ENCODE measurements at regions not wholly inside any gene's neighbourhood (a gene's known extent, or its start where the extent isn't known, plus 50 kb on each side); places are given as distances from the start of the nearest gene placed in this dataset.

GRCh38 chr2:17375262-17375661 lies 143.0 kb downstream of the RAD51AP2 start:
- H3K27ac Mint-ChIP-seq (ENCODE audit: unreplicated experiment) = no peak overlapping the region
- H3K9me3 Mint-ChIP-seq (ENCODE audit: unreplicated experiment) = peaks cover 22% of the 10 kb centered on the region
- no peak overlapping the region for H3K4me3 Mint-ChIP-seq (ENCODE audit: unreplicated experiment)
- H3K4me1 Mint-ChIP-seq (ENCODE audit: unreplicated experiment) = peaks cover 1% of the 10 kb centered on the region
- no peaks in the 10 kb centered on the region for H3K36me3 Mint-ChIP-seq (ENCODE audit: unreplicated experiment)
- no peaks in the 10 kb centered on the region for H3K27me3 Mint-ChIP-seq (ENCODE audit: unreplicated experiment)
- no peak for TF ChIP-seq CTCF (IDR thresholded peaks at IDR 0.05)
- no peak for DNase-seq (ENCODE audit: extremely low spot score, unreplicated experiment)

- no peak overlapping the region for H3K27ac Mint-ChIP-seq (ENCODE audit: unreplicated experiment)
- H3K27me3 Mint-ChIP-seq (ENCODE audit: unreplicated experiment) = no peaks in the 10 kb centered on the region
- peaks cover 24% of the 10 kb centered on the region for H3K9me3 Mint-ChIP-seq (ENCODE audit: unreplicated experiment)
- no peak for TF ChIP-seq CTCF (IDR thresholded peaks at IDR 0.05)
- no peak overlapping the region for H3K4me3 Mint-ChIP-seq (ENCODE audit: unreplicated experiment)
- no peak for DNase-seq (ENCODE audit: extremely low spot score, unreplicated experiment)
- H3K4me1 Mint-ChIP-seq (ENCODE audit: unreplicated experiment) = peaks cover 1% of the 10 kb centered on the region
- H3K36me3 Mint-ChIP-seq (ENCODE audit: unreplicated experiment) = no peaks in the 10 kb centered on the region
These were observed 144.5 kb downstream of the RAD51AP2 start for GRCh38 chr2:17373741-17374140.

- Mint-ChIP-seq H3K4me3 (ENCODE audit: unreplicated experiment) (no peak overlapping the region), H3K36me3 (ENCODE audit: unreplicated experiment) (no peaks in the 10 kb centered on the region), H3K4me1 (ENCODE audit: unreplicated experiment) (peaks cover 1% of the 10 kb centered on the region), H3K27ac (ENCODE audit: unreplicated experiment) (no peak overlapping the region), H3K27me3 (ENCODE audit: unreplicated experiment) (no peaks in the 10 kb centered on the region), H3K9me3 (ENCODE audit: unreplicated experiment) (peaks cover 25% of the 10 kb centered on the region)
- no peak for TF ChIP-seq CTCF (IDR thresholded peaks at IDR 0.05)
- no peak for DNase-seq (ENCODE audit: extremely low spot score, unreplicated experiment)
These were observed 145.2 kb downstream of the RAD51AP2 start for GRCh38 chr2:17373041-17373440.

- no peaks in the 10 kb centered on the region for H3K27me3 Mint-ChIP-seq (ENCODE audit: unreplicated experiment)
- H3K9me3 Mint-ChIP-seq (ENCODE audit: unreplicated experiment) = peaks cover 37% of the 10 kb centered on the region
These were observed 154.4 kb downstream of the RAD51AP2 start for GRCh38 chr2:17363846-17364245.

GRCh38 chr2:17362956-17363355 lies 155.3 kb downstream of the RAD51AP2 start:
- no peaks in the 10 kb centered on the region for H3K4me1 Mint-ChIP-seq (ENCODE audit: unreplicated experiment)
- H3K4me3 Mint-ChIP-seq (ENCODE audit: unreplicated experiment) = no peak overlapping the region
- H3K27ac Mint-ChIP-seq (ENCODE audit: unreplicated experiment) = no peak overlapping the region
- no peaks in the 10 kb centered on the region for H3K27me3 Mint-ChIP-seq (ENCODE audit: unreplicated experiment)
- peaks cover 40% of the 10 kb centered on the region for H3K9me3 Mint-ChIP-seq (ENCODE audit: unreplicated experiment)
- TF ChIP-seq CTCF (IDR thresholded peaks at IDR 0.05) = no peak
- no peaks in the 10 kb centered on the region for H3K36me3 Mint-ChIP-seq (ENCODE audit: unreplicated experiment)
- DNase-seq (ENCODE audit: extremely low spot score, unreplicated experiment) = no peak

More at GRCh38 chr2:17363846-17364245, 154.4 kb downstream of the RAD51AP2 start:
- Mint-ChIP-seq H3K4me3 (ENCODE audit: unreplicated experiment) (no peak overlapping the region), H3K36me3 (ENCODE audit: unreplicated experiment) (no peaks in the 10 kb centered on the region), H3K4me1 (ENCODE audit: unreplicated experiment) (no peaks in the 10 kb centered on the region), H3K27ac (ENCODE audit: unreplicated experiment) (no peak overlapping the region)
- no peak for DNase-seq (ENCODE audit: extremely low spot score, unreplicated experiment)
- no peak for TF ChIP-seq CTCF (IDR thresholded peaks at IDR 0.05)

Measured in osteocyte (in vitro differentiated cells).